Activated CD4-positive, alpha-beta T cell treated with anti-CD3 and anti-CD28 coated beads, Interleukin-2, amount 10 ng/mL, durations not matched to agents 7 days and 5 days (primary cell): ENCODE measurements at regions not wholly inside any gene's neighbourhood (a gene's known extent, or its start where the extent isn't known, plus 50 kb on each side); places are given as distances from the start of the nearest gene placed in this dataset.
"Not testable (repeated sequence)": the region's sequence is repeated elsewhere in the genome, so short reads cannot be mapped to it uniquely, and the experiment has no call there.

Source experiments
- CTCF ChIA-PET: fragments of 350-600 bp; sonication (Branson Sonifier 250); formaldehyde crosslinking; loops from one replicate; lab custom pipeline; 2021; ENCODE audit warnings: antibody characterized with exemption; lab: Charles Lee
- POLR2A ChIA-PET: fragments of 350-600 bp; sonication (Branson Sonifier 250); formaldehyde crosslinking; loops from one replicate; lab custom pipeline; 2021; ENCODE audit warnings: antibody characterized with exemption; lab: Charles Lee
- DNase-seq: peaks from one replicate; pipeline ENCODE4 v3.0.0-alpha.2; 2020
- H3K27ac Mint-ChIP-seq: one replicate; pipeline ENCODE4 v1.8.0; 2021; ENCODE audit warnings: mild to moderate bottlenecking, moderate library complexity, mixed read lengths
- H3K27me3 Mint-ChIP-seq: one replicate; pipeline ENCODE4 v1.8.0; 2021; ENCODE audit warnings: mixed read lengths
- H3K36me3 Mint-ChIP-seq: one replicate; pipeline ENCODE4 v1.8.0; 2021; ENCODE audit warnings: low read depth, mixed read lengths
- H3K4me1 Mint-ChIP-seq: one replicate; pipeline ENCODE4 v1.8.0; 2021; ENCODE audit warnings: mixed read lengths
- H3K4me3 Mint-ChIP-seq: one replicate; pipeline ENCODE4 v1.8.0; 2021; ENCODE audit warnings: mild to moderate bottlenecking, moderate library complexity, mixed read lengths
- H3K9me3 Mint-ChIP-seq: one replicate; pipeline ENCODE4 v1.8.0; 2021; ENCODE audit warnings: mixed read lengths

- no peak for DNase-seq
- H3K36me3 Mint-ChIP-seq, result no peaks in the 10 kb centered on the region
- H3K9me3 Mint-ChIP-seq, result peaks cover 2% of the 10 kb centered on the region
- H3K27ac Mint-ChIP-seq, result no peak overlapping the region
- CTCF ChIA-PET, result interaction anchor here (1.4 kb wide), 1 partner anchor 11 kb away, joined by 3 read pairs; no protein-coding TSS in a partner anchor
- no peaks in the 10 kb centered on the region for H3K27me3 Mint-ChIP-seq
- POLR2A ChIA-PET, result interaction anchor here (0.5 kb wide), 1 partner anchor 183 kb away, joined by 3 read pairs; no protein-coding TSS in a partner anchor
- peaks cover 20% of the 10 kb centered on the region for H3K4me1 Mint-ChIP-seq
- no peak overlapping the region for H3K4me3 Mint-ChIP-seq
Measured at GRCh38 chrX:39492497-39493162, 605.1 kb downstream of the BCOR start.

- CTCF ChIA-PET, result no interaction called here
- no peaks in the 10 kb centered on the region for H3K27me3 Mint-ChIP-seq
- DNase-seq, result no peak
- no peak overlapping the region for H3K27ac Mint-ChIP-seq
- peaks cover 20% of the 10 kb centered on the region for H3K4me1 Mint-ChIP-seq
- POLR2A ChIA-PET, result interaction anchor here (0.5 kb wide), 1 partner anchor 184 kb away, joined by 3 read pairs; no protein-coding TSS in a partner anchor
- H3K9me3 Mint-ChIP-seq, result peaks cover 2% of the 10 kb centered on the region
- H3K36me3 Mint-ChIP-seq, result no peaks in the 10 kb centered on the region
- no peak overlapping the region for H3K4me3 Mint-ChIP-seq
Measured at GRCh38 chrX:39493168-39493567, 604.6 kb downstream of the BCOR start.

GRCh38 chrX:39497117-39497516, 600.6 kb downstream of the BCOR start:
- POLR2A ChIA-PET, H3K27me3 Mint-ChIP-seq, DNase-seq, H3K4me3 Mint-ChIP-seq, H3K27ac Mint-ChIP-seq, H3K36me3 Mint-ChIP-seq, H3K9me3 Mint-ChIP-seq, H3K4me1 Mint-ChIP-seq: not testable (repeated sequence)
- CTCF ChIA-PET, result interaction anchor here (0.6 kb wide), 2 partner anchors 84 to 114 kb away, joined by 3 to 4 read pairs; no protein-coding TSS in a partner anchor

GRCh38 chrX:39497702-39498265, 600.0 kb downstream of the BCOR start:
- Mint-ChIP-seq H3K27ac (no peak overlapping the region), H3K36me3 (no peaks in the 10 kb centered on the region), H3K4me1 (peaks cover 3% of the 10 kb centered on the region), H3K27me3 (peaks cover 2% of the 10 kb centered on the region), H3K4me3 (no peak overlapping the region), H3K9me3 (peaks cover 3% of the 10 kb centered on the region)
- POLR2A ChIA-PET, result no interaction called here
- no peak for DNase-seq
- CTCF ChIA-PET, result no interaction called here

- Mint-ChIP-seq H3K9me3 (peaks cover 3% of the 10 kb centered on the region), H3K27ac (no peak overlapping the region), H3K4me1 (no peaks in the 10 kb centered on the region), H3K36me3 (no peaks in the 10 kb centered on the region), H3K27me3 (peaks cover 2% of the 10 kb centered on the region), H3K4me3 (no peak overlapping the region)
- POLR2A ChIA-PET, result no interaction called here
- CTCF ChIA-PET, result interaction anchor here (0.9 kb wide), 1 partner anchor 331 kb away, joined by 3 read pairs; no protein-coding TSS in a partner anchor
- no peak for DNase-seq
Measured at GRCh38 chrX:39499996-39500395, 597.8 kb downstream of the BCOR start.

GRCh38 chrX:39501822-39502221, 595.9 kb downstream of the BCOR start:
- ChIA-PET CTCF (no interaction called here), POLR2A (no interaction called here)
- Mint-ChIP-seq H3K4me1 (no peaks in the 10 kb centered on the region), H3K27me3 (peaks cover 2% of the 10 kb centered on the region), H3K4me3 (no peak overlapping the region), H3K36me3 (no peaks in the 10 kb centered on the region), H3K9me3 (peaks cover 3% of the 10 kb centered on the region), H3K27ac (no peak overlapping the region)
- no peak for DNase-seq

GRCh38 chrX:39502486-39502885, 595.3 kb downstream of the BCOR start:
- H3K27me3 Mint-ChIP-seq, result peaks cover 2% of the 10 kb centered on the region
- ChIA-PET POLR2A (no interaction called here), CTCF (no interaction called here)
- H3K4me1 Mint-ChIP-seq, result no peaks in the 10 kb centered on the region
- H3K4me3 Mint-ChIP-seq, result no peak overlapping the region
- peaks cover 3% of the 10 kb centered on the region for H3K9me3 Mint-ChIP-seq
- no peak overlapping the region for H3K27ac Mint-ChIP-seq
- no peaks in the 10 kb centered on the region for H3K36me3 Mint-ChIP-seq
- DNase-seq, result no peak

GRCh38 chrX:39504227-39504626, 593.5 kb downstream of the BCOR start:
- no peak overlapping the region for H3K27ac Mint-ChIP-seq
- CTCF ChIA-PET, result no interaction called here
- POLR2A ChIA-PET, result no interaction called here
- peaks cover 3% of the 10 kb centered on the region for H3K4me1 Mint-ChIP-seq
- no peak for DNase-seq
- no peaks in the 10 kb centered on the region for H3K36me3 Mint-ChIP-seq
- H3K9me3 Mint-ChIP-seq, result peaks cover 3% of the 10 kb centered on the region
- peaks cover 2% of the 10 kb centered on the region for H3K27me3 Mint-ChIP-seq
- H3K4me3 Mint-ChIP-seq, result no peak overlapping the region

- DNase-seq, result no peak
- peaks cover 2% of the 10 kb centered on the region for H3K27me3 Mint-ChIP-seq
- ChIA-PET POLR2A (no interaction called here), CTCF (no interaction called here)
- peaks cover 3% of the 10 kb centered on the region for H3K9me3 Mint-ChIP-seq
- no peak overlapping the region for H3K4me3 Mint-ChIP-seq
- no peak overlapping the region for H3K27ac Mint-ChIP-seq
- H3K4me1 Mint-ChIP-seq, result peaks cover 3% of the 10 kb centered on the region
- H3K36me3 Mint-ChIP-seq, result no peaks in the 10 kb centered on the region
Measured at GRCh38 chrX:39504850-39505259, 592.9 kb downstream of the BCOR start.

- Mint-ChIP-seq H3K4me3 (no peak overlapping the region), H3K27me3 (peaks cover 2% of the 10 kb centered on the region), H3K36me3 (no peaks in the 10 kb centered on the region), H3K9me3 (peaks cover 5% of the 10 kb centered on the region), H3K4me1 (peaks cover 3% of the 10 kb centered on the region), H3K27ac (no peak overlapping the region)
- POLR2A ChIA-PET, result no interaction called here
- no peak for DNase-seq
- CTCF ChIA-PET, result no interaction called here
Measured at GRCh38 chrX:39506131-39506530, 591.6 kb downstream of the BCOR start.

- Mint-ChIP-seq H3K27me3 (no peaks in the 10 kb centered on the region), H3K9me3 (peaks cover 5% of the 10 kb centered on the region), H3K4me1 (peaks cover 3% of the 10 kb centered on the region), H3K36me3 (no peaks in the 10 kb centered on the region), H3K27ac (no peak overlapping the region), H3K4me3 (no peak overlapping the region)
- DNase-seq, result no peak
- ChIA-PET CTCF (interaction anchor here (0.9 kb wide), 1 partner anchor 69 kb away, joined by 3 read pairs; no protein-coding TSS in a partner anchor), POLR2A (no interaction called here)
Measured at GRCh38 chrX:39507034-39507433, 590.7 kb downstream of the BCOR start.

GRCh38 chrX:39507617-39508299, 590.0 kb downstream of the BCOR start:
- H3K4me1 Mint-ChIP-seq, result peaks cover 3% of the 10 kb centered on the region
- peaks cover 5% of the 10 kb centered on the region for H3K9me3 Mint-ChIP-seq
- H3K36me3 Mint-ChIP-seq, result no peaks in the 10 kb centered on the region
- no peaks in the 10 kb centered on the region for H3K27me3 Mint-ChIP-seq
- no peak overlapping the region for H3K4me3 Mint-ChIP-seq
- no peak for DNase-seq
- no peak overlapping the region for H3K27ac Mint-ChIP-seq
- ChIA-PET CTCF (interaction anchor here (0.9 to 1.4 kb wide), 2 partner anchors 8 to 69 kb away, joined by 3 read pairs; no protein-coding TSS in a partner anchor), POLR2A (no interaction called here)

GRCh38 chrX:39508300-39508692, 589.5 kb downstream of the BCOR start:
- ChIA-PET POLR2A (no interaction called here), CTCF (interaction anchor here (1.4 kb wide), 1 partner anchor 9 kb away, joined by 3 read pairs; no protein-coding TSS in a partner anchor)
- DNase-seq, result no peak

More at GRCh38 chrX:39508300-39508692, 589.5 kb downstream of the BCOR start:
- peaks cover 5% of the 10 kb centered on the region for H3K9me3 Mint-ChIP-seq
- H3K4me1 Mint-ChIP-seq, result peaks cover 3% of the 10 kb centered on the region
- H3K4me3 Mint-ChIP-seq, result no peak overlapping the region
- H3K27ac Mint-ChIP-seq, result no peak overlapping the region
- H3K36me3 Mint-ChIP-seq, result no peaks in the 10 kb centered on the region
- H3K27me3 Mint-ChIP-seq, result no peaks in the 10 kb centered on the region
